ENCODE measurements at regions not wholly inside any gene's neighbourhood (a gene's known extent, or its start where the extent isn't known, plus 50 kb on each side); places are given as distances from the start of the nearest gene placed in this dataset.

DNA sequence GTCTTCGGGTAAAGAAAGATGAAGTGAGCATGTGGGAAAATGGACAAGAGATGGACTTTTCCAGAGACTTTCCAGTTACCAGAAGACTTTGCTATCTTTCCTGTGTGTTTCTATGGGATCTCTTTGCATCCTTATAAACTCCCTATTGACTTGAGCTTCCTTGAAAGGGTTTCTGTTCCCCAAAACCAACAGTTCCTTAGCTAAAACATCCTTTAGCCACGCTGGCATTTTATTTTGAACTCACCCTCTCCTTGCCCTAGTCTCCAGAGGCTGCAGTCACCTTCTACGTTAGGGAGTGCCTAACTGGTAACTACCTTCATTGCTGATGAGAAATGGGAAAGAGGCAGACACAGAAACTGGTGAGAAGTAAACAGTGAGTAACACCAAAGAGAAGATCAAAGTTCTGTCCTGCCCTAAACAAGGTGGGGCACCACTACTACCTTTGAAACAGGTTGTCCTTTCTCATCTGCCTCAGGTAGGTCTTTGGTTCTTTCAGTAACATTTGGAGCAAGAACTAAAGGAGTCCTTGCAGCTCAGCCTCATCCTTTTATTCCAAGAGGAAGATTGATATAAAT is 402.9 kb downstream of the ENC1 start:
- Mint-ChIP-seq H3K27ac (ENCODE audit: unreplicated experiment) (no peak overlapping the region), H3K4me3 (ENCODE audit: unreplicated experiment) (no peak overlapping the region), H3K4me1 (ENCODE audit: low read depth, unreplicated experiment) (peaks cover 14% of the 10 kb centered on the region), H3K27me3 (ENCODE audit: insufficient read depth, unreplicated experiment) (no peaks in the 10 kb centered on the region), H3K36me3 (ENCODE audit: insufficient read depth, unreplicated experiment) (no peaks in the 10 kb centered on the region), H3K9me3 (ENCODE audit: unreplicated experiment) (peaks cover 26% of the 10 kb centered on the region)
- no peak for DNase-seq
- BruUV-seq (replicated peaks): no TSS peak
- H3K4me3 ChIP-seq (ENCODE audit: low read depth, low read length): no peak overlapping the region
- intact Hi-C loops (cut with micrococcal nuclease; ENCODE audit: unreplicated experiment): no loop called here
- TF ChIP-seq CTCF (IDR thresholded peaks at IDR 0.05; ENCODE audit: insufficient read depth in 1 of 2, low read depth in 1 of 2, low read length in 1 of 2, severe bottlenecking in 1 of 2, unreplicated experiment in 1 of 2): no peak
- no peaks in the 10 kb centered on the region for H3K27me3 ChIP-seq (replicated peaks; ENCODE audit: control insufficient read depth, insufficient read depth, low read length)
- CTCF ChIA-PET: no interaction called here
- H3K36me3 ChIP-seq (ENCODE audit: control insufficient read depth, insufficient read depth, low read length): no peaks in the 10 kb centered on the region
- no peaks in the 10 kb centered on the region for H3K9me3 ChIP-seq
- POLR2A ChIA-PET: no interaction called here
- peaks cover 25% of the 10 kb centered on the region for H3K4me1 ChIP-seq

GRCh38 chr5:74235552-74235951 is 405.0 kb downstream of the ENC1 start:
- Mint-ChIP-seq H3K4me3 (ENCODE audit: unreplicated experiment) (no peak overlapping the region), H3K4me1 (ENCODE audit: low read depth, unreplicated experiment) (peaks cover 7% of the 10 kb centered on the region), H3K9me3 (ENCODE audit: unreplicated experiment) (peaks cover 27% of the 10 kb centered on the region), H3K36me3 (ENCODE audit: insufficient read depth, unreplicated experiment) (peaks cover 5% of the 10 kb centered on the region), H3K27ac (ENCODE audit: unreplicated experiment) (no peak overlapping the region), H3K27me3 (ENCODE audit: insufficient read depth, unreplicated experiment) (no peaks in the 10 kb centered on the region)
- H3K36me3 ChIP-seq (ENCODE audit: control insufficient read depth, insufficient read depth, low read length): no peaks in the 10 kb centered on the region
- intact Hi-C loops (cut with micrococcal nuclease; ENCODE audit: unreplicated experiment): no loop called here
- no peak for DNase-seq
- peaks cover 4% of the 10 kb centered on the region for H3K4me1 ChIP-seq
- H3K4me3 ChIP-seq (ENCODE audit: low read depth, low read length): no peak overlapping the region
- ChIA-PET CTCF (no interaction called here), POLR2A (no interaction called here)
- H3K9me3 ChIP-seq: no peaks in the 10 kb centered on the region
- no peaks in the 10 kb centered on the region for H3K27me3 ChIP-seq (replicated peaks; ENCODE audit: control insufficient read depth, insufficient read depth, low read length)
- no peak for TF ChIP-seq CTCF (IDR thresholded peaks at IDR 0.05; ENCODE audit: insufficient read depth in 1 of 2, low read depth in 1 of 2, low read length in 1 of 2, severe bottlenecking in 1 of 2, unreplicated experiment in 1 of 2)
- no TSS peak for BruUV-seq (replicated peaks)

GRCh38 chr5:74233571-74233970 is 407.0 kb downstream of the ENC1 start:
- intact Hi-C loops (cut with micrococcal nuclease; ENCODE audit: unreplicated experiment): no loop called here
- CTCF ChIA-PET: no interaction called here
- Mint-ChIP-seq H3K36me3 (ENCODE audit: insufficient read depth, unreplicated experiment) (peaks cover 5% of the 10 kb centered on the region), H3K27ac (ENCODE audit: unreplicated experiment) (no peak overlapping the region), H3K27me3 (ENCODE audit: insufficient read depth, unreplicated experiment) (no peaks in the 10 kb centered on the region), H3K9me3 (ENCODE audit: unreplicated experiment) (peaks cover 25% of the 10 kb centered on the region), H3K4me3 (ENCODE audit: unreplicated experiment) (no peak overlapping the region), H3K4me1 (ENCODE audit: low read depth, unreplicated experiment) (peaks cover 6% of the 10 kb centered on the region)
- H3K36me3 ChIP-seq (ENCODE audit: control insufficient read depth, insufficient read depth, low read length): no peaks in the 10 kb centered on the region
- no peaks in the 10 kb centered on the region for H3K27me3 ChIP-seq (replicated peaks; ENCODE audit: control insufficient read depth, insufficient read depth, low read length)
- no TSS peak for BruUV-seq (replicated peaks)
- H3K9me3 ChIP-seq: no peaks in the 10 kb centered on the region
- no peak for TF ChIP-seq CTCF (IDR thresholded peaks at IDR 0.05; ENCODE audit: insufficient read depth in 1 of 2, low read depth in 1 of 2, low read length in 1 of 2, severe bottlenecking in 1 of 2, unreplicated experiment in 1 of 2)
- no peak for DNase-seq
- no peak overlapping the region for H3K4me3 ChIP-seq (ENCODE audit: low read depth, low read length)
- POLR2A ChIA-PET: no interaction called here
- H3K4me1 ChIP-seq: peaks cover 3% of the 10 kb centered on the region; the same call in 1 of the 2 replicates
